GM19397 (cell line): ENCODE measurements at regions not wholly inside any gene's neighbourhood (a gene's known extent, or its start where the extent isn't known, plus 50 kb on each side); places are given as distances from the start of the nearest gene placed in this dataset.

Experiments
- ATAC-seq: cut with Tn5 transposase; IDR thresholded peaks from one replicate; pipeline ENCODE4 v1.9.1; 2021; ENCODE audit warnings: mild to moderate bottlenecking, moderate library complexity; ENCODE audit not compliant: unreplicated experiment

- ATAC-seq = no peak
Measured at GRCh38 chr7:130894909-130895750, 161.1 kb upstream of the KLF14 start.

DNA sequence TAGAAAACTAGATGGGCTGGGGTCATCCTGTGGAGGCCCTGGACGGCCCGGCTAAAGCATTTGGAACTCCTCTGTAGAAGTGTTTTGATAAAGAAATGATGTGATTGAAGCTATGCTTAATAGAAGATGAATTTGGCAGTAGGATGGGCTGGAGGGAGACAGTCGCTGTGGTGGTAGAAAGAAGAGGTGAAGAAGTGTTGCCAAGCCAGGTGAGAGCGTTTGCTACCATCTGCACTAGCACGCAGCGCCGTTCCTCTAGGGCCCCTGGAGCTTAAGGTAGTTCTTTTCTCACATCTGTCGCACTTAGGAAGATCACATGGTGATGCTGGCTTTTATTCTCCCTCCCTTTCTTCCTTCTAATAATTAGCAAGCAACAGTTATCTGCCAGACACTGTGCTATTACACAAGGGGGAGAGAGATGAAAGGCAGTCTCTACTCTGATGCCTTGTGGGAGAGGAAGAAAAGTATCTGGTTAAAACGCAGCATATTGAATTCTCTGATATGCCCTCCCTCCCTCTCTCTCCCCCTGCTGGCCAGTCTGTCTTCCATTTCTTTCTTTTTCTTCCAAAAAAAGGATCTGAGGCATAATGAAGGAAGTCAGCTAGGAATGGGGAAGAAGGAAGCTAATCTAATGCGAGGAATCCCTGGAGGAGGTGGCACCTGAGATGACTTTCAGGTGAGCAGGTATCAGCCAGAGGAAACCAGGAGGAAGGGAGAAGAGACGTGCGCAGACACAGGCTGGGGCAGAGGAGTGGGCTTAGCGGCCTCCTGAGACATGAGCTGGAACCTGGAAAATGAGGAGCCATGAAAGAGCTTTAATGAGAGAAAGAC, 162.3 kb upstream of the KLF14 start:
- ATAC-seq = no peak

DNA sequence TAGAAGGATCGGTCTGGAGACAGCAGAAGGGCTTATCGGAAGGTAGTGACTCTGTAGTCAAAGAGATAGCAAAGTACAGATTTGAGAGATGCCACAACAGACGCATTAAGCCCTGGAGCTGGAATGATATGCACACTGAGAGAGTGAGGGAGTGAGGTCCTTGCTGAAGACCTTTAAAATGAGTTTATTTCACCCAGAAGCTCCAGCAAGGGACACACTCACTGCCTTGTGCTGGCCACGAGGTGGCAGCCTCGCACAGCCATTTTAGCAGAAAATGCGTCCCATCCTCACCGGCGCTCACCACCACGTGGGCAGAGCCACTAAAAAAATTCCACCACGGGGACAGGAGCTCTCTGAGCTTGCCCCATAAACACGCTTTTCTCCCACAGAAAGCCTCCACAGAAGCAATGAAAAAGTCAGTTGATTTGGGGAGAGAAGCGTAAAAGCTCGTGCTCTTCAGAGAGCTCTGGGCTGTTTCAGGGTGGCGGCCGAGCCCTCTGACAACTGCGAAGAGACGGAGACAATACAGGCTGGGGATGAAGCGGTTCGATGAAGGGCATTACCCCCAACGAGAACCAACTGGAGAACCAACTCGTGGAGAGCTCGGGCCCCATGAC, 163.0 kb upstream of the KLF14 start:
- ATAC-seq = no peak

GRCh38 chr7:130897515-130898419, 163.8 kb upstream of the KLF14 start:
- no peak for ATAC-seq

DNA sequence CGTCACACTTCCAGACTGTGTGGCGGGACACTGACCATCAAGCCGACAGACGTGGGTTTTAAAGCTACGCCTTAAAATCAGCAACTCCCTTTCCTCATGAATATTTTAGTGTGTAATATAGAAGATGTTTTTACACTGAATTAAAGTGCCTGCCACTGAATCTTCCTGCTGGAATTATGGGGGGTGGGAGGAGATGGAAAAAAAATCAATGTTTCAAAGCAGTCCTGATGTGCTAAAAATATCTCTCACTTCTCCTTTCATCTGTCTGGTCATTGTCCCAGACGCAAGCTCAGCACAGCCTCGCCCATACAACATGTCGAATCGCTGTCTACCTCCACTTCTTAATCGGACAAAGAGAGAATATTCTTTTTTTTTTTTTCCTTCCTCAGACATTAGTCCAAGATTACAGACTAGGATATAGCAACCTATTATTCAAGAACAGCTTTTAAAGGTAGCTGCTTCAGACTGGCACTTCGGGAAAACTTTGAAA, 165.1 kb upstream of the KLF14 start:
- ATAC-seq = no peak

- no peak for ATAC-seq
Measured at GRCh38 chr7:130899638-130900401, 165.8 kb upstream of the KLF14 start.

DNA sequence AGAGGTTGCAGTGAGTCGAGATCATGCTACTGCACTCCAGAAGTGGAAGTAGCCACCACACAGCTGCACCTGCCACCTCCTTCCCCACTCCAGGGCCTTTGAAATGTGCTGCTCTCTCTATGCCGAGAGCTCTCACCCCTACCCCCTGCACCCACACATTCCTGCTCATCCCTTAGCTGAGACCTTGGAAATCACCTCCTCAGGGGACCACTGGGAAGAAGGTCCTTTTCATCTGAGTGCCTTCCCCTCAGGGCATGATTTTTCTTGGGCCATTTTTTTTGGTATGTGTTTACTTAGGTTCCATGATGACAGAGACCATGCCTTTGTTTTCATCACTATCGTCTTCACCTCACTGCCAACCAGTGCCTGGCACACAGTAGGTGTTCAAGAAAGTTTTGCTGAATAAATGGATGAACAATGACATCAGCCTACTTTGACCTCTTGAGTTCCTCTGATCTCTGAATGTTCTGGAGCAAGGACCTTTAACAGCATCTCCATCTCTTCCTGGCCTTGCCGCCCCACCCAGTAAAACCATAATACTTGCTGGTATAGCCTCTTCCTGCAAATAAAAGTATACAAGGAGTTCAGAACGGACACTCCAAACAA, 166.6 kb upstream of the KLF14 start:
- ATAC-seq = no peak

GRCh38 chr7:130901209-130901783, 167.3 kb upstream of the KLF14 start:
- no peak for ATAC-seq

- ATAC-seq = no peak
Measured at GRCh38 chr7:130902755-130903357, 168.8 kb upstream of the KLF14 start.

DNA sequence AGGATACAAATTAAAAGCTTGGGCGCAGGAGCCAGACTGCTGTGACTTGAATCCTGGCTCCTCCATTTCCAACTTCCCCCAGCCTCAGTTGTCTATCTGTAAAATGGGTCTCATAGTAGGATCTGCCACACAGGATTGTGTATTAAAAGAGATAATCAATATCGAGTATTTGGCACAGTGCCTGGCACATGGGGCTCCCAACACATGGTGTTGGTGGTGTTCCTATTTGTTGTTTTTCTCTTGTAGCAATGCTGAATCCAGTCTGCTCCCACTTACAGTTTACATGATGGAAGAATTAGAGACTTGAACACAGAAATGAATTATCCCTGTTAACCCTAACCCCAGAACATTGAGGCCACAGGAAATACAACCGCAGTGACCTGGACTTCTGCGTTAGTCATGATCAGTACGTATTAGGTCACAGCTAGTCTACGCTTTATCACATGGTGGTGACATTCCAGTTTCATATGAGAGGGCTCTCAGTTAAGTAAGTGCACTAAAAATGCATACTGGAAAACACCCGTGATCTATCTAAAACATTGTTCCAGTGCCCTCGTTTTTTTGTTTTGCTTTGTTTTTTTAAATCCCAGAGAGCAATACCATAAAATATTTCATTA, 169.5 kb upstream of the KLF14 start:
- ATAC-seq = no peak

DNA sequence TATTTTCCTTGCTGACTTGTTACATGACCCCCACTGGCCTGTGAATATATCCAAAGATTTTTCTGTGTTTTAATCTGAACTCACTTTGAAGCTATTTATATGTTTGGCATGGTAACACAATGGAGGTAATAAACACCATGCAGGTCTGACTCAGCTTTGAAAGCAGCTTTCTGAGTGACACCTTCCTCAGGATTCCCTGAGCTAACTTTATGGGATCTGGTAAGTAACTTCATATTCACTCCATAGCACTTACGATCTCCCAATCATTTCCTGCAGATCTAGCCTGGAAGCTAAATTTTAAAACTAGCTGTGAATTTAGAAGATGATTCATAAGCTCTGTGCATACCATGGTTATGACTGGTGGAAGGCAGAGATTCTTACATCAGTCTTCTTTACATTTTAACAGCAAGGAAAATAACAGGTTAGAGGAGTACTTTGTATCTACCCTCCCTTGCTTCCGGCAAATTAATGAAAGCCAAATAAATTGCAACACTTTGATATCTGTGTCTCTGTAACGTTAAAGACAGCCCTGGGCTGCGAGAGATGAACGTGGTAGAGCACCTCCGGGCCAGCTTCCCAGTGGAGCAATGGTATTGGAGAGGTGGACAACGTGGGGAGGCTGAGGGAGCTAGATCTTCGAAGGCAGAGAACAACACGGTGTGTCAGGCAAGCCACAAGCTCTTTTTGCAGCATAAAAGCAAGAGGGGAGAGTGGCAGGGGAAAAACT, 170.2 kb upstream of the KLF14 start:
- ATAC-seq = no peak

DNA sequence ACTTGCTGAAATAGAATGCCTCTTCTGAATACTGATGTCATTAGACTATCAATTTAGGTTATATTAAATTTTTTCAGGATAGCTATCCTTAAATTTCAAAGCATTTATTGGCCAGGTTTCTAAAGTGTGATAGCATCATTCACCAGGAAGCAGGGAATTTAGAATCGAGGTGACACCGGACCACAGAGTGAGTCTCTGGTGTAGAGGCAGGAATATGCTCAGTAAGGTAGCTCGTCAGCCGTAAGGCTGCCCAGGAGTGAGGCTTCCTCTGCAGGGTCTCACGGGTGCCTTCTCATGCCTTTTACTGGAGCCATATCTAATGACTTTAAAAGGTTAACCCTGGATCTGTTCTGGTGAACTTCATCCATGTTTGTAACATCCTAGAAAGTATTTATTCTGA, 170.8 kb upstream of the KLF14 start:
- no peak for ATAC-seq

DNA sequence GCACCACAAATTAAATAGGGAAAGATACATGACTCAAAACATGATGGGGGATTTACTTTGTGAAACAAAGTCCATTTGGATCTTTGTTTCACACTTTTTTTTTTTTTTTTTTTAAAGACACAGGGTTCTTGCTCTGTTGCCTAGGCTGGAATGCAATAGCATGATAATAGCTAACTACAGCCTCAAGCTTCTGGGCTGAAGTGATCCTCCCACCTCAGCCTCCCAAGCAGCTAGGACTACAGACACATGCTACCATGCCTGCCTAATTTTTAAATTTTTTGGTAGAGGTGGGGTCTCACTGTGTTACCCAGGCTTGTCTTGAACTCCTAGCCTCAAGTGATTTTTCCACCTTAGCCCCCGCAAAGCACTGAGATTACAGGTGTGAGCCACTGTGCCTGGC, 172.6 kb upstream of the KLF14 start:
- no peak for ATAC-seq

- no peak for ATAC-seq
Measured at GRCh38 chr7:130907439-130907838, 173.4 kb upstream of the KLF14 start.

- no peak for ATAC-seq
Measured at GRCh38 chr7:130908345-130909160, 174.5 kb upstream of the KLF14 start.

- no peak for ATAC-seq
Measured at GRCh38 chr7:130909161-130909836, 175.3 kb upstream of the KLF14 start.
